GM19043 (cell line): ENCODE measurements at regions not wholly inside any gene's neighbourhood (a gene's known extent, or its start where the extent isn't known, plus 50 kb on each side); places are given as distances from the start of the nearest gene placed in this dataset.
"Not testable (repeated sequence)": the region's sequence is repeated elsewhere in the genome, so short reads cannot be mapped to it uniquely, and the experiment has no call there.

ENCODE experiments used
- ATAC-seq: cut with Tn5 transposase; IDR thresholded peaks from one replicate; pipeline ENCODE4 v1.9.1; 2021; ENCODE audit warnings: low read depth; ENCODE audit not compliant: unreplicated experiment

DNA sequence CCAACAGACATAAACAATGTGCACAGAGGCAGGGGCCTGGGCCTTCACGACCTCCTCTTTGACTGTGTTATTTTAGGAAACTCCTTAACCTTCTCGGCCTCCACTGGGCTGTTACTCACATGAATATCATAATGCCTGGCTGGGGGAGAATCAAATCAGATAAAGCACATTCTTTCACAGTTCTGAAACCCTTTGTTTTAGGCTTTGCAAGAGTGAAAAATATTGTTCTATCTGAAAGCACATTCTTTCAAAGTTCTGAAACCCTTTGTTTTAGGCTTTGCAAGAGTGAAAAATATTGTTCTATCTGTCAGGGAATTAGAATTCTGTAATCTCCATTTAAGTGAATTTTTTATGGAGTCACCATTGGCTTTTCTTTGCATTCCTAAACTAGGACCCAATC lies 50.7 kb upstream of the SYNDIG1 start:
- ATAC-seq: no peak

GRCh38 chr20:24417485-24417884 lies 51.9 kb upstream of the SYNDIG1 start:
- ATAC-seq: no peak

GRCh38 chr20:24415444-24415843 lies 54.0 kb upstream of the SYNDIG1 start:
- not testable (repeated sequence) for ATAC-seq

- ATAC-seq: no peak
These were observed 57.6 kb upstream of the SYNDIG1 start for GRCh38 chr20:24411834-24412216.

DNA sequence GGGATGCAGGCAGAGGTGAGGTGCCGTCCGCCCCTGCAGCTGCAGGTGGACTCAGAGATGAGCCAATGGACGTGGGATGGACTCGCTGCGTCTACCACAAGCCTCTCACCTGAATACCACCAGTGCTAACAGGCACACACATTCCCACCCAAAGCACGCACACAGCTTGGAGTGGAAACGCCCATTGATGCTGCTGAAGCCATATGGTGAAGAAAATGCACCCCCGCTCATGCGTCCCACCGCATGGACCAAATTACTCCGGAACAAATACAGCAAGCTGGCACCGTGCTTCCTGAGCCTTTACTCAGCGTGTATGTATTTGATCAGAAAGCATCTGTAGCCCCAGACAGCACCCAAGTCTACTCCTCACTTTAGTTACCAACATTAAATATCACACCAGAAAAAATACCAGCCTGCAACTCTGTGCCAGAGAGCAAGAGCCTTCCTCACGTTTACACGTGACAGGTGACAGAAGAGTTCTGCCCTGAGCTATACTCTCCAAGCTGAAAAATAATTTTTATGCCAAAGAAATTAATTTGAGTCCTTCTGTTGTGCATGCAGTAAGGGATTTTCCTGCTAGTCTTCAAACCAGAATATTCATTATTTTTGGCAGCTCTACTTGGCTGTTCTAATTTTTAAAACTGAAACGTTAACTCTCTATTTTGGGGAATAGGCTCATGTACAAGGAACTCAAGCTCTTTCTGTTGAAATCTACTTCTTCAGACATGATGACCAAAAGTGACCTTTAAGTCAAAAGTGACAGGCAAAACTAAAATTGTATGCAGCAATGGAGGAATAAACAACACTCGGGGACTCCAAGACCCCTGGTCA lies 58.2 kb upstream of the SYNDIG1 start:
- no peak for ATAC-seq

DNA sequence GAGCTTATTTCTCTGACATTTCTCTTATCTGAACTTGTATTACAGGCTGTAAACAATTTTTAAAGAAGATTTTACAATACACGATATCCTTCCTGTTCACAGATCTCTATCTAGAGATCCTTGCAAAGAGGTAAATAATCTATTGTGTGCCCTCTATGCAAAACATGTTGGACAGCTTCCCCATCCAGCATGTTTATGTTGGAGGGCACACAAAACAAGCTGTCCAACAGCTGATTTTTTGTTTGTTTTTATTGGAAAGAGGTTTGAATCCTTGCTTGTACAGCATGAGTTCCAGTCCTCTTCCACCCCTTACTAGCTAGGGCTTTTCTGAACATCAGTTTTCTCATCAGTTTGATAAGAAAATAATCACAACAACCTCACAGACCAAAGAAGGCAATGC lies 62.3 kb upstream of the SYNDIG1 start:
- ATAC-seq: no peak

DNA sequence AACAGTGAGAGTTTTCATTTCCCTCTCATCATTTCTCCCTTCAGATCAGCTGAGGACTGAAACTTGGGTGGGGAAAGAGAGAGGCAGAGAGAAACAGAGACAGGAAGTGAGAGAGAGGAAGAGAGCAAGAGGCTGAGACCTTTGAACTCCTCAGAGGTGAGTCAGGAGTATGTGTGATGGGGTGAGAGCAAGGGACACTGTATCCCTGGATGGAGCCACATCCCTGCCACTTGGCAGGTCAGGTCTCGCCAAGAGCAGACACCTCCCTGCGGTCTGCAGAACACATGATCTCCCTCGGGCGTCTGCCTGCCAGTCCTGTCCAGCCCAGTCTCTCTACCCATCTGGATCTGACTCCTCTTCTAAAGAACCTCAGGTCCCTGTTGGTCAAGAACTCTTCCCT lies 62.7 kb upstream of the SYNDIG1 start:
- no peak for ATAC-seq

- no peak for ATAC-seq
These were observed 63.2 kb upstream of the SYNDIG1 start for GRCh38 chr20:24406251-24406650.

- ATAC-seq: no peak
These were observed 63.6 kb upstream of the SYNDIG1 start for GRCh38 chr20:24405810-24406209.

- no peak for ATAC-seq
These were observed 66.0 kb upstream of the SYNDIG1 start for GRCh38 chr20:24403406-24403805.

DNA sequence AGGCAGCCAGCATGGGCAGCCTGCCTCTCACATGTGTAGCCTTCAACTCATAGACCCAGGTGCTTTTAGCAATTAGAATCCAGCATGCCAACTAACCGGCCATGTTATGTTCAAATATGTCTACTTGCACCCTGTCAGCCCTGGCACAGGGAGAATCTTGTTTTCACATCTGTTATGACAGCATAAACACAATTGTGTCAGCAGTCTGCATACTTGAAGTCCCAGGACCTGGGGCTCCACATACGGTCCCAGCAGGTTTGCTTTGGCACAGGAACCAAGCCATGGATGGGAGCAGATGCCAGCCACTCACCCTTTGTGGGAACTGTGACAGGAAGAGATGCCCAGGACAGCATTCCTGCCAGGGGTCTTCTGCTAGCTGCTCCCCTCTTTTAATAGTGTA lies 67.2 kb upstream of the SYNDIG1 start:
- ATAC-seq: no peak

GRCh38 chr20:24395151-24395550 lies 74.3 kb upstream of the SYNDIG1 start:
- ATAC-seq: no peak

- ATAC-seq: no peak
These were observed 75.5 kb upstream of the SYNDIG1 start for GRCh38 chr20:24393903-24394302.

GRCh38 chr20:24392612-24393011 lies 76.8 kb upstream of the SYNDIG1 start:
- ATAC-seq: no peak

- ATAC-seq: no peak
These were observed 79.7 kb upstream of the SYNDIG1 start for GRCh38 chr20:24389686-24390085.

DNA sequence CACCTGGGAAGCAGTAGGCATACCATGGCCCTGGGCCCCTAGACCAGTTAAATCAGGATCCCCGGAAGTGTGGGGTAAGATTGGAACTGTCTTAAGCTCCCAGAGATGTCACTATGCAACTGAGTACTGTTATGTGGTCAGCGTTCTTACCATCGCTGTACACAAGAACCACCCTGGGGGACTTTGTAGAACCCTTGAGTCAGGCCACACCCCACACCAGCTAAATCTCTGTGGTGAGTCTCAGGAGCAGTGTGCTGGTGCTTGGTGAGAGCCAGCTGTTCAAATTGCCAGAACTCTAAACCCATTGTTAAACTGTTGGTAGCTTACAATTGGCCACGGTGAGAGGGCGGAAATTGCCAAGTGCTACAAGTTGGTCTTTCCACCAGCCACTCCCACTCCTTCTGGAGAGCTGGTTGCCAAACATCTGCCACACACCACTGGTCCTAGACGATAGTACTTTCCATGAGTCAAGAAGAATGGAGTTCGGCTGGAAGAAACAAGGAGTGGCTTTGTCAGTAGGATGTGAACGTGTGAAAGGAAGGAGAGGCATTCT lies 80.5 kb upstream of the SYNDIG1 start:
- no peak for ATAC-seq

- no peak for ATAC-seq
These were observed 83.9 kb upstream of the SYNDIG1 start for GRCh38 chr20:24385547-24385946.

DNA sequence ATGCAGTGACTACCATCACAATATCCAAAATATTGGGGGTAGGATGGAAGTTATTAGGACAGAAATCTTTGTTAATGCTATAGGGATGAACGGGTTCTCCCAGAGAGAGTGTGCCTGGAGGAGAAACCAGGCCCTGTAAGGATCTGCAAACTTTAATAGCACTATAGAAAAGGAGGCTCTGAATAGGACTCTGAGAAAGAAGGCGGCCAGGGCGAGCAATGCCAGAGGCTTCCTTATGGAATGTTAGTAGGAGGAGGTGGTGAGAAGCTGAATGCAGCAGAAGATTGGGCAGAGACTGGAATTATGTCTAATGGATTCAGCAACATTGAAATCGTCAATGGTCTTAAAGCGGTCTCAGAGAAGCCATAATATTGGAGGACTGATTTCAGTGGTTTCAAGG lies 84.6 kb upstream of the SYNDIG1 start:
- ATAC-seq: no peak

DNA sequence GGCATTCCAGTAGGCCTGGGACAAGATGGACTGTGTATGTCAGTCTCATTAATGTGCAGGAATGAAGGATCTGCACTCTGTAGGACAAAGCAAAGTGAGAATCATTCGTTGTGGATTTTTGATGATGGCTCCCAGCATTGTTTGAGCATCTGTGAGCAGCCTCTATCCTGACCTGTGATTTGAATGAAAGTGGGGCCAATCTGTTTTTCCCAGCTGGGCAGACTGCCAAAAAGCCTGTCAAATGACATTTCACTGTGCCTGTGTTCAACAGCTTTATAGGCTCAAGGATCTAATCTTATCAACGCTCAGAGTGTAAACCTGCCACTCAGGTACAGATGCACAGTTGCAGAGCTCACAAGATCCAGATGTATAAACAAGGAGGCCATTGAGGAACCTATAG lies 86.7 kb upstream of the SYNDIG1 start:
- no peak for ATAC-seq

GRCh38 chr20:24382331-24382730 lies 87.1 kb upstream of the SYNDIG1 start:
- ATAC-seq: no peak

- no peak for ATAC-seq
These were observed 87.5 kb upstream of the SYNDIG1 start for GRCh38 chr20:24381886-24382285.

- no peak for ATAC-seq
These were observed 89.9 kb upstream of the SYNDIG1 start for GRCh38 chr20:24379484-24379927.
